ENCODE measurements at regions not wholly inside any gene's neighbourhood (a gene's known extent, or its start where the extent isn't known, plus 50 kb on each side); places are given as distances from the start of the nearest gene placed in this dataset.

DNA sequence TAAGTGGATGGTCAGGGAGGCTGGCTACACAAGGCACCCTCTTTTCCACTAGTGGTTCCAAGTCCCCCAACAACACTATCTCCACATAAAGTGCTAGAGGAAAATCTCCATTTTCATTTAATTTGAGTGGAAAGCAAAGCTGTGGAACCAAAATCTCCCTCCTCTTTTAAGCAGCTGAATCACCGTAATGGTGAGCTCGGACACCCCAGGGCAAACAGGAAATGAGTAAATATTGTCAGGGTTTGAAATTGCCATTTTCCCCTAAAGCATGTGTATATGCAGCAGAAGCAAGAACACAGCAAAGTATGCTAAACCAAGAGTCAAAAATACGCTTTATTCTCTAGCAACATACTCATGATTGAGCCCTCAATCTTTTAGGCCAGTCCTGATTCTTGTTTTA is 143.7 kb downstream of the GPAM start:
- TF ChIP-seq, protein P1, sequence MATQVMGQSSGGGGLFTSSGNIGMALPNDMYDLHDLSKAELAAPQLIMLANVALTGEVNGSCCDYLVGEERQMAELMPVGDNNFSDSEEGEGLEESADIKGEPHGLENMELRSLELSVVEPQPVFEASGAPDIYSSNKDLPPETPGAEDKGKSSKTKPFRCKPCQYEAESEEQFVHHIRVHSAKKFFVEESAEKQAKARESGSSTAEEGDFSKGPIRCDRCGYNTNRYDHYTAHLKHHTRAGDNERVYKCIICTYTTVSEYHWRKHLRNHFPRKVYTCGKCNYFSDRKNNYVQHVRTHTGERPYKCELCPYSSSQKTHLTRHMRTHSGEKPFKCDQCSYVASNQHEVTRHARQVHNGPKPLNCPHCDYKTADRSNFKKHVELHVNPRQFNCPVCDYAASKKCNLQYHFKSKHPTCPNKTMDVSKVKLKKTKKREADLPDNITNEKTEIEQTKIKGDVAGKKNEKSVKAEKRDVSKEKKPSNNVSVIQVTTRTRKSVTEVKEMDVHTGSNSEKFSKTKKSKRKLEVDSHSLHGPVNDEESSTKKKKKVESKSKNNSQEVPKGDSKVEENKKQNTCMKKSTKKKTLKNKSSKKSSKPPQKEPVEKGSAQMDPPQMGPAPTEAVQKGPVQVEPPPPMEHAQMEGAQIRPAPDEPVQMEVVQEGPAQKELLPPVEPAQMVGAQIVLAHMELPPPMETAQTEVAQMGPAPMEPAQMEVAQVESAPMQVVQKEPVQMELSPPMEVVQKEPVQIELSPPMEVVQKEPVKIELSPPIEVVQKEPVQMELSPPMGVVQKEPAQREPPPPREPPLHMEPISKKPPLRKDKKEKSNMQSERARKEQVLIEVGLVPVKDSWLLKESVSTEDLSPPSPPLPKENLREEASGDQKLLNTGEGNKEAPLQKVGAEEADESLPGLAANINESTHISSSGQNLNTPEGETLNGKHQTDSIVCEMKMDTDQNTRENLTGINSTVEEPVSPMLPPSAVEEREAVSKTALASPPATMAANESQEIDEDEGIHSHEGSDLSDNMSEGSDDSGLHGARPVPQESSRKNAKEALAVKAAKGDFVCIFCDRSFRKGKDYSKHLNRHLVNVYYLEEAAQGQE (IDR thresholded peaks at IDR 0.05; ENCODE audit: unreplicated experiment) = no peak
- peaks cover 2% of the 10 kb centered on the region for H3K27me3 Mint-ChIP-seq (ENCODE audit: insufficient read depth, low read depth, poor library complexity)
- no peaks in the 10 kb centered on the region for H3K4me1 Mint-ChIP-seq
- H3K4me3 Mint-ChIP-seq = no peak overlapping the region
- ATAC-seq (no peak), DNase-seq (ENCODE audit: low spot score) (no peak)
- Histone ChIP-seq H3K4me3 (no peak overlapping the region), H2AFZ (no peak overlapping the region), H3K27me3 (ENCODE audit: insufficient read depth) (no peaks in the 10 kb centered on the region), H3K4me1 (ENCODE audit: insufficient read depth) (no peaks in the 10 kb centered on the region), H3K27ac (ENCODE audit: low read depth) (no peak overlapping the region), H3K9me2 (ENCODE audit: insufficient read depth) (0 out of 2 replicates have a peak, but pooled peaks cover 4% of the 10 kb centered on the region), H4K20me1 (replicated peaks; ENCODE audit: insufficient read depth) (no peaks in the 10 kb centered on the region), H3K79me2 (replicated peaks; ENCODE audit: insufficient read depth) (no peaks in the 10 kb centered on the region), H3K36me3 (ENCODE audit: insufficient read depth) (no peaks in the 10 kb centered on the region), H3F3A (replicated peaks; ENCODE audit: low read depth) (no peaks in the 10 kb centered on the region), H3K4me2 (no peak overlapping the region)
- H3K27ac Mint-ChIP-seq = no peak overlapping the region
- H3K9me3 Mint-ChIP-seq = peaks cover 14% of the 10 kb centered on the region; the same call in 2 of the 3 replicates
- no peaks in the 10 kb centered on the region; the same call in 2 of the 3 replicates for H3K36me3 Mint-ChIP-seq (ENCODE audit: low read depth)

DNA sequence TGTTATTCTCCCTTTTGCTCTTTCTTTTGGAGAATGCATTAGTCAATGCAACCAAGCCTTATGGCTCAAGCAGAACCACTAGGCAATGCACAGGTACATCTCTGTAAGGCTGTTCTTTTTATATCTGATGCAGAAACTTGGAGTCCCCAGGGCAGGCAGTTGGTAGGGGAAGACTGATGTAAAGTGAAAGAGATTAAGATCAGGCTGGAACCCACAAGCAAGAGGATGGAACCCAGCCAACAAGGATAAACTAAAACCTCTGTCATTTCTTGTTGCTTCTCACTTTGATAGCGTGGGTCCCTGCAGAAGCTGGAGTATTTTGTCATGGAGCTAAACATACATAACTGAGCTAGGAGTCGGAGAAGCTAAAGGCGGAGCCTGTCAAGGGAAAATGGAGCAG is 142.9 kb downstream of the GPAM start:
- Histone ChIP-seq H3K9me2 (ENCODE audit: insufficient read depth) (0 out of 2 replicates have a peak, but pooled peaks cover 4% of the 10 kb centered on the region), H3K36me3 (ENCODE audit: insufficient read depth) (no peaks in the 10 kb centered on the region), H4K20me1 (replicated peaks; ENCODE audit: insufficient read depth) (no peaks in the 10 kb centered on the region), H2AFZ (no peak overlapping the region), H3K4me3 (no peak overlapping the region), H3K27me3 (ENCODE audit: insufficient read depth) (no peaks in the 10 kb centered on the region), H3K4me1 (ENCODE audit: insufficient read depth) (no peaks in the 10 kb centered on the region), H3K4me2 (no peak overlapping the region), H3K27ac (ENCODE audit: low read depth) (no peak overlapping the region), H3F3A (replicated peaks; ENCODE audit: low read depth) (no peaks in the 10 kb centered on the region), H3K79me2 (replicated peaks; ENCODE audit: insufficient read depth) (no peaks in the 10 kb centered on the region)
- ATAC-seq (no peak), DNase-seq (ENCODE audit: low spot score) (no peak)
- Mint-ChIP-seq H3K4me3 (no peak overlapping the region), H3K27me3 (ENCODE audit: insufficient read depth, low read depth, poor library complexity) (peaks cover 4% of the 10 kb centered on the region), H3K27ac (no peak overlapping the region), H3K36me3 (ENCODE audit: low read depth) (no peaks in the 10 kb centered on the region; the same call in 2 of the 3 replicates), H3K9me3 (peaks cover 11% of the 10 kb centered on the region; the same call in 2 of the 3 replicates), H3K4me1 (no peaks in the 10 kb centered on the region)
- TF ChIP-seq, protein P2, sequence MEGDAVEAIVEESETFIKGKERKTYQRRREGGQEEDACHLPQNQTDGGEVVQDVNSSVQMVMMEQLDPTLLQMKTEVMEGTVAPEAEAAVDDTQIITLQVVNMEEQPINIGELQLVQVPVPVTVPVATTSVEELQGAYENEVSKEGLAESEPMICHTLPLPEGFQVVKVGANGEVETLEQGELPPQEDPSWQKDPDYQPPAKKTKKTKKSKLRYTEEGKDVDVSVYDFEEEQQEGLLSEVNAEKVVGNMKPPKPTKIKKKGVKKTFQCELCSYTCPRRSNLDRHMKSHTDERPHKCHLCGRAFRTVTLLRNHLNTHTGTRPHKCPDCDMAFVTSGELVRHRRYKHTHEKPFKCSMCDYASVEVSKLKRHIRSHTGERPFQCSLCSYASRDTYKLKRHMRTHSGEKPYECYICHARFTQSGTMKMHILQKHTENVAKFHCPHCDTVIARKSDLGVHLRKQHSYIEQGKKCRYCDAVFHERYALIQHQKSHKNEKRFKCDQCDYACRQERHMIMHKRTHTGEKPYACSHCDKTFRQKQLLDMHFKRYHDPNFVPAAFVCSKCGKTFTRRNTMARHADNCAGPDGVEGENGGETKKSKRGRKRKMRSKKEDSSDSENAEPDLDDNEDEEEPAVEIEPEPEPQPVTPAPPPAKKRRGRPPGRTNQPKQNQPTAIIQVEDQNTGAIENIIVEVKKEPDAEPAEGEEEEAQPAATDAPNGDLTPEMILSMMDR (conservative IDR thresholded peaks at IDR 0.05; ENCODE audit: low read depth in 2 of 2) = no peak
- TF ChIP-seq ZNF331 (CRISPR knock-in tag; IDR thresholded peaks at IDR 0.05; ENCODE audit: low read depth) (no peak), EZH2phosphoT487 (IDR thresholded peaks at IDR 0.05; ENCODE audit: unreplicated experiment) (no peak), NANOG (IDR thresholded peaks at IDR 0.05; ENCODE audit: borderline replicate concordance) (no peak)
